IPS DF 4.7 (cell line): ENCODE measurements at regions not wholly inside any gene's neighbourhood (a gene's known extent, or its start where the extent isn't known, plus 50 kb on each side); places are given as distances from the start of the nearest gene placed in this dataset.
"Not testable (repeated sequence)": the region's sequence is repeated elsewhere in the genome, so short reads cannot be mapped to it uniquely, and the experiment has no call there.

Experiments used
- DNase-seq: peaks from one replicate; pipeline ENCODE4 v3.0.0-alpha.2; 2013; ENCODE audit warnings: low spot score; ENCODE audit errors: extremely low read depth

DNA sequence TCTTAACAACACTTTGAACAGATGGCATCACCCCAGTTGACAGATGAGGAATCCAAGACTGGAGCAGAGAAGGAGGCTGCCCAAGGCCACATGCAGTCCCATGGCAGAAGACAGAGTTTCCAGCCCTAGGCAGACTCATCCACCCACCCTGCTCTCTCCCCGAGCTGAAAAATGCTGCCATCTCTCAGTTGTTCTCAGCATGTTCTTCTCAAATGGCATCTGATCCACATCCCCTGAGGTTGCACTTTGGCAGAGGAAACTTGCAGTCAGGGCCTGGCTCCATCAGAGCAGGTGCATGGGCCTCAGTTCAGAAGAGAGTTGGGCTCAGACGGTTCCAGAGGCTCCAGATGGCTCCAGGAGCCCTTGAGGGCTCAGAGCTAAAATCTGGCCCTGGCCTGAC, 709.4 kb downstream of the MATN1 start:
- DNase-seq, result no peak

DNA sequence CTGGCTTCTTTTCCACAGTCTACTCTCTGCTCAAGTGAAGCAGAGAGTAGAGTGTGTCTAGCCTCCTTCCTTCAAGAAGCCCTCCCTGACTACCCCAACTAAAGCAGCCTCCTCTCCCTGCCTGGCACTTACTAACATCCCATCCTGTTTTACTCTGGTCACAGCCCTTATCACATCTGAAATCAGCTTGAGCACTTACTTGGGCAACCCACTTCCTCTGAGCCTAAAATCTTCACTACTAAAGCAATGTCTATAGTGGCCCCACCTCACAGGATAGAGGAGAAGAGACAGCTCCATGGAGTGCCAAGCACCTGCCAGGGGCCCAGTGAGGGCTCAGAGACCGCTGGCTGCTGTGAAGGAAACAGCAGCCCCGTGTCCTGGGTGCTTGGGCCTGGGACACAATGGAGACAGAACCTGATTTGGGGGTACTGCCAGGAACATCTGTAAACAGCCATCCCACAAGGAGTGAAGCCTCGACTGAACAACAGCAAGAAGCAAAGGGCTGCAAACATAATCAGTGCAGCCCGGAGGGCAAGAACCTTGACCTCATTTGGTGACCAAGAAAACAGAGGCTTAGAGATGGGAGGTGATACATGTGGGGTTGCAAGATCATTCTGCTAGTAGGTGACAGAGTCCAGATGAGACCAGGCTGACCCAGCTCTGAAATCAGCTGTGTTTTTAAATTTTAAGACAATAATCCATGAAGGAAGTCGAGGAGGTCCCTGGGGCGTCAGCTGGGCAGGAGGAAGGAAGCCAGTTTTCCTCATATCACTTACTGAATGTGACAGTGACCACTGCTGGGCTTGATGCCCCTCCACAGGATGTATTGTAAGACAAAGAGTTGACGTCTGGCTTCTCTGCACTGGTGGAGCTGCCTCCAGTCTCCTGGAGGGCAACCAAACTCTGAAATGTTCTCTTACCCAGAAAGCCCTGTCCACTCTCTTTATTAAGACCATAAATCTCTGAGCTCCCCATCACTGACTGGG, 710.6 kb downstream of the MATN1 start:
- DNase-seq, result no peak

DNA sequence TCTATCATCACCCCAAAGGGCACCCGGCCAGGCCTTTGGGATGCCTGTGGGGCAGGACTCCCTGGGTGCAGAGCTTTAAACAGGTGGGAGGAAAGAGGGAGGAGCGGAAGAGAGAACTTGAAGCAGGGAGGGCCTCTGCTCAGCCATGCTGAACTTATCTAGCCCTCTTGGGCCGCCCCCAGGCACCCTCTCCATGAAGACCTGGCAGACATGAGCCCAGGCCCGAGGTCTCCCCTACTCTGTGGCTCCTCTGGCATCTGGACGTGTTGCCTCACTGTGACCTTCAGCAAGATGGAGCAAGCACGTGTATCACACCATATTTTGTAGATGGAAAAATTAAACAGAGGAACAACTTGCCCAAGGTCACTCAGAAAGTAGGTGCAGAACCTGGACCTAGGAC, 711.4 kb downstream of the MATN1 start:
- DNase-seq, result no peak

- no peak for DNase-seq
Measured at GRCh38 chr1:30010506-30011106, 712.8 kb downstream of the MATN1 start.

- DNase-seq, result no peak
Measured at GRCh38 chr1:30009720-30010119, 713.7 kb downstream of the MATN1 start.

DNA sequence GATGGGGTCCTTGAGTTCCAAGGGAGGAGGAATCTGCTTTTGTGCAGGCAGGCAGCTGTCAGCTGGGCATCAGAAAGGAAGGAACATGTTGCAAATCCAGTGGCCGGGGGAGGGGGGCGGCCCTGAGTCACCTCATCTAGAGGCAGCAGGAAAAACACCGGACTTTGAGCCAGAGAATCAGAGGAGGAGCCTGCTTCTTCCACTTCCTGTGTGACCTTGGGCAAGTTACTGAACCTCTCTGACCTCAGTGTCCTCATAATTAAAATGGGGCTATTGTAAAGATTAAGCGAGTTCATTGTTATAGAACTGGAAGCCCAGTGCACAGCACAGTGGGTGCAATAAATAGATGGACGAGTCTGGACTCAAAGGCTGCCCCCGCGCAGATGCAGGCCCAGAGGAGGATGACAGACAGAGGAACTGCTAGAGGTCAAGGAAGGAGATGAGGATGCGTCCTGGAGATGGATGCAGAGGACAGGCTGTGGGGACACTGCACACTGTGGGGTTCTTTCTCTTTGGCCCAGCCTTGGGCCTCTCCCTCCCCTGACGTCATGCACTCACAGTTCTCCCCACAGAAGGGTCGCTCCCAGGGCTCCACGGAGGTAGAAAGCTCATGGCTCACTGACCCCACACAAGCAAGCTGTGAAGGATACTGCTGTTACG, 714.3 kb downstream of the MATN1 start:
- DNase-seq, result no peak

GRCh38 chr1:30008372-30008997, 714.9 kb downstream of the MATN1 start:
- DNase-seq, result no peak

DNA sequence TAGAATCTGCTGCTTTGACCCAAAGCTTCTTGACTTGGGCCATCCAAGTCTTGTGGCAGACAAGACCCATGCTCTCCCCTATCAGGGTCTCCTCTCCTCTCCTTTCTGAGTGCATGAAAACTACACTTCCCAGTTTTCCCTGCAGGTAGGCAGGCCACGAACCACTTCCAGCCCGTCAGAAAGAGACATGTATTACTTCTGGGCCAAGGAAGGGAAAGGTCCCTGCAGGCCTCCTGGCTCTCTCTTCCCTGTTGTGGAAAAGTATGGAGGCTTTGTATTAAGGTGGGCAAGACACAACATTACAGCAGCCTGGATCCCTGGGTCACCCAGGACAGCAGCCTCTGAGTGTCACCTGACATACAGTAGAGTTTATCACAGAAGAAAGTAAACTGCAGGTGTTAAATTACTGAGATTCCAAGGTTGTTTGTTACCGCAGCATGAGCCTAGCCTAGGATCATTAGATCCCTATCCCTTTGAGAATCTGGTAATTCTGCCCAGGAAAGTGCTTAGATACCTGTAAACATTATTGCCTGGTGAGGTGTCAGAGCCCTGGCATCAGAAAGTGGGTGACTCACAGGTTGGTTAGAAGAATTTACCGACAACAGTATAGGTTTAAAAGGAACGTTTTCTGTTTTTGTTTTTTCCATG, 717.3 kb downstream of the MATN1 start:
- DNase-seq, result no peak

GRCh38 chr1:30001732-30002039, 721.7 kb downstream of the MATN1 start:
- no peak for DNase-seq

- DNase-seq, result no peak
Measured at GRCh38 chr1:30001011-30001731, 722.2 kb downstream of the MATN1 start.

DNA sequence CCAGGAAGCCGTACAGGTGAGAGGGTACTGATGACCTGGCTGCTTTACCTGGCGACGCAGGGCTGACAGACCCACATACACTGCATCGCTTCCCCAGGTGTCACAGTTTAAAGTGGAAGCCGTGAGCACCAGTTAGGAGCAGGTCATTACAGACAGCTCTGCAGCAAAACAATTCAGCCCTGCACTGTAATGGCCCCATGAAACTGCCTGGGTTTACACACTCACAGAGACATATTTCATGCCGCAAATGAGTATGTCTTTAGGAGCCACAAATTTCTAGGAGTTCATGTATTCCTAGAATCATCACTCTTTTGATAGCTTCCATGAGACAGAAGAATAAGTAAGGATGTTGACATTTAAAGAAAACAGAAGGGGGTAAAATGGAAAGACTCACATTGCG, 723.1 kb downstream of the MATN1 start:
- no peak for DNase-seq

- no peak for DNase-seq
Measured at GRCh38 chr1:29999595-29999994, 723.8 kb downstream of the MATN1 start.

DNA sequence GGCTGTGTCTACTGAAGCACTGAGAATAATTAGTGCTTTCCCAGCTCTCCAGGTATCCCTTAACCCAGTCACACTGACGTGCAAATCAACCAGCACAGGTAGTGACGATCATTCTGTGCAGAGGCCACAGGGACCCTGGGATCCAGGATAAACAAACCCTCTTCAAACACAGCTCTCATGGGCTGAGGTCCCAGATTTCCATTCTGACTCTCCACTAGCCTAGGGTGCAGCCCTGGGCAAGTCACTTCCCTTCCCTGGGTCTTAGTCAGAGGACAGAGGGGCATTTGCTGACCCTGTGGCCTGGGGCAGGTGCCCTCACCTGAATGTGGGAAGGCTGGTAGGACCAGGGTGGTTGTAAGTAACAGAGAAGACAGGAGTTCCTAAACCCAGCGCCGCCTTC, 724.7 kb downstream of the MATN1 start:
- no peak for DNase-seq

- DNase-seq, result not testable (repeated sequence)
Measured at GRCh38 chr1:29997818-29998217, 725.6 kb downstream of the MATN1 start.

DNA sequence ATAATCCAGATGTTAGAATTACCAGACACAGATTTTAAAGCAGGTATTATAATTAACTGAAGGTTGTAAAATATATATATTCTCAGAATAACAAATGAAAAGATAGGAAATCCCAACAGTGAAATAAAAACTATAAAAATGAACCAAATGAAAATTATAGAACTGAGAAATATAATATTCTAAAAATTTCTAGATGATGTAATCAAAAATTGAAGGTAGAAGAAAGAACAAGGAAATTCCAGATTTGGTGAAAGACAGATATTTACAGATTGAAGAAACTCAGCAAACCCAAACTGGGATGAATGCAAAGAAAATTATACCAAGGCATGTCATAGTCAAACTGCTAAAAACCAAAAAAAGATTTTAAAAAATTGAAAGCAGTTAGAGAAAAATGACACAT, 729.4 kb downstream of the MATN1 start:
- DNase-seq, result no peak

- DNase-seq, result no peak
Measured at GRCh38 chr1:29991815-29992214, 731.6 kb downstream of the MATN1 start.

GRCh38 chr1:29991025-29991424, 732.4 kb downstream of the MATN1 start:
- DNase-seq, result no peak

DNA sequence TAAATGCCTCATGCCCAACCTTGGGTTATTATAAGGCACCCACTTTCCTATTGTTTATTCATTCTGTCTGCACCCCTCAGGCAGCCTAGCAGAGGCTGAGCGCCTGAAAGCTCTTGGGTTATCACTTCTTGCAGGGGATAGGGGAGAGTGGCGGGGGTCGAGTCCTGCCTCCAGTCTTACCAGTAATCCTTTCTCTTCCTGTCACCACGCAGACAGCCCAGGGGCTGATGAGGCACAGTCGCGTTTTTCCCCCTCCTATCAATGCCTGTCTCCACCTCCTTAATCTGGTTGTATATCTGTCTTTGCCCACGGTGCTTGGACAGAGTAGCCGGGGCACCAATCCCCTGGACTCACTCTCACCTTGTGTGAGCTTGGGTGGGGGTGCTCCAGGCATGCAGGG, 733.1 kb downstream of the MATN1 start:
- DNase-seq, result no peak

- DNase-seq, result no peak
Measured at GRCh38 chr1:29986986-29987385, 736.4 kb downstream of the MATN1 start.

DNA sequence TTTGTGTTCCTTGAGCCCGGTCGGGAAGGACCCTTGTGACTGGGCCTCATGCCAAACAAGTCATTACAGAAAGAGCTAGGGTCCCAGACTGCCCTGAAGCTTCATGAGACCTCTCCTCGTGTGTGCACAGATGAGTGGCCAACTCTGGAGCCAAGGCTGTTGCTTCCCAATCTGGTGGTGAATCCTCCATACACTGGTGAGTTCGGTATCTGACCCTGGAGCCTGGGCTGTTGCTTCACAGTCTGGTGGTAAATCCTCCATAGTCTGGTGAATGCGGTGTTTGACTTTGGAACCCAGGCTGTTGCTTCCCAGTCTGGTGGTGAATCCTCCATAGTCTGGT, 737.8 kb downstream of the MATN1 start:
- no peak for DNase-seq
